Upper lobe of left lung (tissue), 6 donors: ENCODE measurements at regions not wholly inside any gene's neighbourhood (a gene's known extent, or its start where the extent isn't known, plus 50 kb on each side); places are given as distances from the start of the nearest gene placed in this dataset.
A peak's percentile ranks its signal among the peaks of the same experiment; 100 is the strongest.
"Not testable (repeated sequence)": the region's sequence is repeated elsewhere in the genome, so short reads cannot be mapped to it uniquely, and the experiment has no call there.

ENCODE experiments used
- ATAC-seq, 2 donors: fragments of 200-7000 bp; cut with Tn5 transposase; one replicate each; pipeline ENCODE4 v1.9.1; 2022; ENCODE audit warnings: mild to moderate bottlenecking in 2 of 2, moderate library complexity in 2 of 2; ENCODE audit not compliant: low FRiP score in 2 of 2
- DNase-seq, 2 donors: peaks; one replicate each; pipeline ENCODE4 v3.0.0-alpha.2; 2019 to 2020
- H3K27ac ChIP-seq, 4 donors: fragments of 200-600 bp; sonication (generic); one replicate each; pipeline ENCODE4 v1.5.1; 2016 to 2019
- H3K27me3 ChIP-seq, 4 donors: fragments of 200-600 bp; sonication (generic); one replicate each; pipeline ENCODE4 v1.5.1; 2017 to 2019
- H3K36me3 ChIP-seq, 4 donors: fragments of 200-600 bp; sonication (generic); one replicate each; pipeline ENCODE4 v1.5.1; 2016 to 2019
- H3K4me1 ChIP-seq, 4 donors: fragments of 200-600 bp; sonication (generic); one replicate each; pipeline ENCODE4 v1.5.1; 2018 to 2019
- H3K4me3 ChIP-seq, 4 donors: fragments of 200-600 bp; sonication (generic); one replicate each; pipeline ENCODE4 v1.5.1; 2017 to 2019; ENCODE audit warnings: mild to moderate bottlenecking in 2 of 4, moderate library complexity in 1 of 4
- H3K9me3 ChIP-seq, 4 donors: fragments of 200-600 bp; sonication (generic); one replicate each; pipeline ENCODE4 v1.5.1; 2018 to 2019
- CTCF ChIP-seq, 6 experiments: fragments of 450-650 bp in 4 of 6; fragments of 200-600 bp in 2 of 6; sonication (generic) in 2 of 6; IDR thresholded peaks; one replicate each; pipeline ENCODE4 v1.5.1; 2016 to 2019; ENCODE audit warnings: antibody characterized with exemption in 6 of 6
- EP300 ChIP-seq, 4 donors: sonication (generic); formaldehyde crosslinking; IDR thresholded peaks; one replicate each; pipeline ENCODE4 v1.5.1; 2017; ENCODE audit warnings: antibody characterized with exemption in 4 of 4, control low read depth in 2 of 4
- POLR2A ChIP-seq, 4 donors: fragments of 450-650 bp; IDR thresholded peaks; one replicate each; pipeline ENCODE4 v1.5.1; 2016 to 2017; ENCODE audit warnings: antibody characterized with exemption in 4 of 4, mild to moderate bottlenecking in 2 of 4
- POLR2AphosphoS5 ChIP-seq, 2 donors: sonication (generic); formaldehyde crosslinking; IDR thresholded peaks; one replicate each; pipeline ENCODE4 v1.5.1; 2017; ENCODE audit warnings: antibody characterized with exemption in 2 of 2
- WGBS, 2 donors: methylation state at CpG; one replicate each; pipeline ENCODE4 v1.1.5; 2017 to 2018; 5-methylcytosine and 5-hydroxymethylcytosine counted together
- donor health status: DM: no; HTN: no; CAD: no; lungs with moderate emphysema.
- donor health status: DM: no; HTN: yes; CAD: no; lungs with severe emphysema.

DNA sequence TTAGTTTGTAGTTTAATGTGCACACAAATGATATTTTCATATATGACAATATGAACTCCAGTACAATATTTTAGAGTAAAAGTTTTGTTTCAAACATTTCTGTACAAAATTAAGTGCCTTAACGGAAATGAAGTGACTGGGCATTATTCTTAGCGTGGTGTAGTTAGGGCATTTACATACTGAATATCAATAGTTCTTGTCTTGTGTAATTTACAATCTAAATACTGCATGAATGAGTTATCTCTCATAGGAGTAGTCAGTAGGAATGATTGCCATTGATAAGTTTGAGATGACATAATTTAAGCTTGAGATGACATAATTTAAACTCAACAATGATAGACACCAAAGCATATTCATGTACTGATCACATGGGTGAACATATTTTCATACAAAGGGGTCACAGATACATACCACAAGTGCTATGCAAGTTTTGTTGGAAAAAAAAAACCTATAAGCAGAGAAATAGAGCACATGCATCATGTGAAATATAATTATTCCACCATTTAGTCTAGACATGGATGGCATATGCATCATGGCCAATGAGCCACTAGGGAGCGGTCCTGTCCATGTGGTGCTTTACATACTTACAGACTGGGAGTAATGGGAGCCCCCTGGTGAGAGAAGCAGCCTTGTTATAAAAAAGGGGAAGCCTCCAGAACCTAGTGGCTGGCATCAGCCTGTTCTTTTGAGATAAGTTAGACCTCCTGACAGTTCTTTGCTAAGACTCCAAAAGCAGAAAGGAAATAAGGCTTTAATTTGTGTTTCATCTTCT lies 1523.9 kb downstream of the MAT2B start:
- TF ChIP-seq POLR2AphosphoS5 (IDR thresholded peaks at IDR 0.05) = no peak
- TF ChIP-seq EP300 (IDR thresholded peaks at IDR 0.05) = no peak
- no peak for TF ChIP-seq POLR2A (IDR thresholded peaks at IDR 0.05)
- peak in 1 of 6 experiments; percentile 7 for TF ChIP-seq CTCF (IDR thresholded peaks at IDR 0.05)
- ATAC-seq = peak in 1 of 2 donors; percentile 66
- Histone ChIP-seq H3K27ac (no peak overlapping the region), H3K27me3 (no peaks in the 10 kb centered on the region), H3K9me3 (no peaks in the 10 kb centered on the region), H3K36me3 (no peaks in the 10 kb centered on the region), H3K4me1 (no peaks in the 10 kb centered on the region), H3K4me3 (no peak overlapping the region)
- no peak for DNase-seq
- 62 to 67% methylated on average over 3 of the region's 3 CpGs for WGBS, 2 donors

DNA sequence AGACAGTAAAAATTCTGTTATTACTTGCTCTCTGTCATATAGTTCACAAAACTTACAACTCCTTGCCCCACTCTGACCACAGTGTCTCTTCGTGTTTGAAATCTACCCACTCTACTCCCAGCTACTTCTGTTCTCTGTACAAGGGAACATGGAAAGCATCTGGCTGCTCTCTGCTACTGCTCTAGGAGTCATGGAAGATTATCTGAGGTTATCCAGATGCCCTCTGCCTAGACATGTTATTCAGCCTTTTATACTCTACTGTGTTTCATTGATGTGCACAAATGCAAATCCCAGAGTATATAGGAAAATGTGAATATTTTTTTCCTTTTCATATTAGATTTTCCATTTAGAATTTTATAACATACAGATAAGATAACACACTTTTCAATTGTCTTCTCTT lies 1525.6 kb downstream of the MAT2B start:
- H3K27me3 ChIP-seq = no peaks in the 10 kb centered on the region
- DNase-seq = no peak
- H3K36me3 ChIP-seq = no peaks in the 10 kb centered on the region
- no peak for ATAC-seq
- H3K9me3 ChIP-seq = no peaks in the 10 kb centered on the region
- TF ChIP-seq POLR2AphosphoS5 (IDR thresholded peaks at IDR 0.05) (no peak), CTCF (IDR thresholded peaks at IDR 0.05) (no peak), POLR2A (IDR thresholded peaks at IDR 0.05) (no peak), EP300 (IDR thresholded peaks at IDR 0.05) (no peak)
- H3K27ac ChIP-seq = no peak overlapping the region
- no peak overlapping the region for H3K4me3 ChIP-seq
- WGBS, 2 donors = 78 to 86% methylated on average over 1 of the region's 1 CpG
- no peaks in the 10 kb centered on the region for H3K4me1 ChIP-seq

- DNase-seq = no peak
These were observed 1526.0 kb downstream of the MAT2B start for GRCh38 chr5:165031371-165031770.

GRCh38 chr5:165035520-165035919 lies 1530.1 kb downstream of the MAT2B start:
- Histone ChIP-seq H3K4me1 (no peaks in the 10 kb centered on the region), H3K36me3 (no peaks in the 10 kb centered on the region), H3K4me3 (no peak overlapping the region), H3K27me3 (no peaks in the 10 kb centered on the region), H3K9me3 (no peaks in the 10 kb centered on the region), H3K27ac (no peak overlapping the region)
- TF ChIP-seq CTCF (IDR thresholded peaks at IDR 0.05) (no peak), EP300 (IDR thresholded peaks at IDR 0.05) (no peak), POLR2A (IDR thresholded peaks at IDR 0.05) (no peak), POLR2AphosphoS5 (IDR thresholded peaks at IDR 0.05) (no peak)
- DNase-seq (no peak), ATAC-seq (no peak)
- WGBS, 2 donors = 71 to 80% methylated on average over 1 of the region's 1 CpG

More at GRCh38 chr5:165031371-165031770, 1526.0 kb downstream of the MAT2B start:
- Histone ChIP-seq H3K27me3 (no peaks in the 10 kb centered on the region), H3K36me3 (no peaks in the 10 kb centered on the region), H3K9me3 (no peaks in the 10 kb centered on the region), H3K27ac (no peak overlapping the region), H3K4me1 (no peaks in the 10 kb centered on the region), H3K4me3 (no peak overlapping the region)
- no peak for TF ChIP-seq POLR2AphosphoS5 (IDR thresholded peaks at IDR 0.05)
- TF ChIP-seq EP300 (IDR thresholded peaks at IDR 0.05) = no peak
- TF ChIP-seq POLR2A (IDR thresholded peaks at IDR 0.05) = no peak
- 92 to 95% methylated on average over 2 of the region's 2 CpGs for WGBS, 2 donors
- no peak for ATAC-seq

- H3K36me3 ChIP-seq = no peaks in the 10 kb centered on the region
- H3K27me3 ChIP-seq = no peaks in the 10 kb centered on the region
- no peaks in the 10 kb centered on the region for H3K9me3 ChIP-seq
- no peak overlapping the region for H3K4me3 ChIP-seq
- DNase-seq (no peak), ATAC-seq (no peak)
- no peak overlapping the region for H3K27ac ChIP-seq
- TF ChIP-seq CTCF (IDR thresholded peaks at IDR 0.05) (no peak), EP300 (IDR thresholded peaks at IDR 0.05) (no peak), POLR2AphosphoS5 (IDR thresholded peaks at IDR 0.05) (no peak), POLR2A (IDR thresholded peaks at IDR 0.05) (no peak)
- H3K4me1 ChIP-seq = no peaks in the 10 kb centered on the region
- 79 to 81% methylated on average over 3 of the region's 3 CpGs for WGBS, 2 donors
These were observed 1534.3 kb downstream of the MAT2B start for GRCh38 chr5:165039748-165040147.

GRCh38 chr5:165045941-165046340 lies 1540.5 kb downstream of the MAT2B start:
- not testable (repeated sequence) for H3K9me3 ChIP-seq, H3K4me3 ChIP-seq, H3K36me3 ChIP-seq, H3K4me1 ChIP-seq, H3K27me3 ChIP-seq, ATAC-seq, H3K27ac ChIP-seq
- DNase-seq = peak in 1 of 2 donors; percentile 6
- WGBS, 2 donors = 67 to 73% methylated on average over 6 to 7 of the region's 7 CpGs
